NCI-H1105 (cell line): ENCODE measurements at regions not wholly inside any gene's neighbourhood (a gene's known extent, or its start where the extent isn't known, plus 50 kb on each side); places are given as distances from the start of the nearest gene placed in this dataset.
"Not testable (repeated sequence)": the region's sequence is repeated elsewhere in the genome, so short reads cannot be mapped to it uniquely, and the experiment has no call there.

Source experiments
- DNase-seq: peaks from one replicate; lab custom pipeline; 2025; lab: John Stamatoyannopoulos, UW

GRCh38 chr18:5021558-5021957 is 175.5 kb downstream of the AKAIN1 start:
- no peak for DNase-seq

DNA sequence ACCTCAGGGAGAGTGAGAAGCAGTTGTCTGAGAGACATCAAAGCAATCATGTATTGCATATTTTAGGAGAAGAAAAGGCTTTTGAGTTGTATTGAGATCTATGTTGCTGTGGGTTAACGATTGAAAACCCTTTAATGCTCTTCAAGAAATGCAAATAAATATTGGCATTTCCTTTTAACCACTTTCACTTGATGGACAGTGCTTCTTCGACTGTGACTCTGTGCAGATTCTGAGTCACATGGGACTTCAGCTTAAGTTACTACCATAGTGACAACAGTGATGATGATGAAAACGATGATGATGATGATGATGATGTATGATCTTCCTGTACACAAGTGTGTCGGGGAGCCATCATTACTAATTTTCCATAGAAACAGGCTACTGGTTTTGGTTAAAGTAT is 181.8 kb downstream of the AKAIN1 start:
- no peak for DNase-seq

- DNase-seq = not testable (repeated sequence)
Observed at GRCh38 chr18:5004031-5004820, 192.8 kb downstream of the AKAIN1 start.

- DNase-seq = no peak
Observed at GRCh38 chr18:4994710-4995109, 202.3 kb downstream of the AKAIN1 start.

DNA sequence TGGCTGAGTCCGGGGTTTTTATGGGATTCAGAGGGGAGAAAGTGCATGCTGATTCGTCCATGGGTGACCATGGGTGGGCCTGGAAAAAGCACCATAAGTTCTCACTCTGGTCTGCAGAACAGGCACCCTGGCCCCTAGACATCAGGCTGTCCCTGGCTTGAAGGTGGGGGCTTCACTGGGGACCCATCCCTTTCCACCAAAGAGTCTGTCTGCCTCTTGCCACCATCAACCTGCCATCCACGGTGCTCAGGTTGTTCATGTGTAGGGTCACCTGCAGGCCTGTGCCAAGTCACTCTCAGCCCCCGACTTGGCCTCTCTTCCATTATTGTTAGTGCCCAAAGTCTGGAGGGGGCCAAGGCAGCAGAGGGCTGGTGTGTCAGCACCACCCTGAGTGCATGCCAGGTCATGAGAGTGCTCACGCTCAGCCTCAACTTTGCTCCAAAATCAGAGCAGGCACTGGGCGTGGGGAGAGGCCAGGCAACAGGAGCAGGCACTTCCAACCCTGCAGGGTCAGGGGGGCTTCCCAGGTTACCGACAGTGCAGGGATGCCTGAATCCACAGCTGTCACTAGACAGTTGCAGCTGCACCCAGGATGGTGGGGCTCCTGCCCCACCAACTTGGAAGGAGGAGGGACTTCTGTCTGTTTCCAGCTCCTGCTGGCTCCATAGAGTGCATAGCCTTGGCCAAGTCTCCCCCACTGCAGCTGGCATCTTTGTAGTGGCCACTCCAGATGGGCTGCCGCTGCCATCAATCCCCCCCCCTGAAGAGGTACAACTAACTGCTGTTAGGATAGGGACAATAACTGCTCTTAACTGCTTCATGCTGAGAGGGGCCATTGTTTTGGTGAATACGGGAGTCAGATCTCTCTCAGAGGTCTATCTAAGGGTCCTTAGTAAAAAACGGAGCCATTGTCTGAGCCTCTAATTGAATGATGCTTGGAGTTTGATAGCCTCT is 209.3 kb downstream of the AKAIN1 start:
- DNase-seq = no peak

GRCh38 chr18:4986677-4987076 is 210.4 kb downstream of the AKAIN1 start:
- DNase-seq = no peak

GRCh38 chr18:4986066-4986465 is 211.0 kb downstream of the AKAIN1 start:
- no peak for DNase-seq

DNA sequence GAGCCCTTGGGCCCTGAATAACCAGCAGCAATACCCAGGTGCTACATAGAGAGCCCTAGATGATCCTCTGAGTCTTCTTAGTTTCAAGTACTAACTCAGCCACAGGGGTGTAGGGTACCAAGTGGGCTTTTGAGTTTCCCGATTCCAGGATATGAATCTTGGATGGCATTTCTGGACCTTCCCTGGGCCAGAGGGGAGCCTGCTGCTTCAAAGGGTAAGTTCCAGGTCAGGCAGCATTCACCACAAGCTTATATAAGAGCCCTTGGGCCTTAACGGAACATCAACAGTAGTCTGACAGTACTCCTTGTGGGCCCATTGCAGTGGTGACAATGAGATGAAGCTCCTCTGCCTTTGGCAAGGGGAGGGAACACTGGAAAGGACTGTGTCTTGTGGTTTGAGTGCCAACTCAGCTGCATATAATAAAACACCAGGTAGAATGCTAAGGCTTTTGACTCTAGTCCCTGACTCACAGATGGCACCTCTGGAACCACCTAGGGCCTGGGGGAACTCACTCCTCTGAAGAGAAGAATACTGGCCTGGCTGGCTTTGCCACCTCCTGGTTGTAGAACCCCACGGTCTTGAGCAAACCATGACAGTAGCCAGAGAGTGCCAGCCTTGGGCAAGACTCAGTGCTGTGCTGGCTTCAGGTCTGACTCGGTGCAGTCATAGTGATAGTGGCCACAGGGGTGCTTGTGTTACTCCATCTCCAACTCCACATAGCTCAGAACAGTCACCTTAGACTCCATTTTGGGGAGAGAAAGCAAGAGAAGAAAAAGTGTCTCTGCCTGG is 235.7 kb downstream of the AKAIN1 start:
- no peak for DNase-seq

DNA sequence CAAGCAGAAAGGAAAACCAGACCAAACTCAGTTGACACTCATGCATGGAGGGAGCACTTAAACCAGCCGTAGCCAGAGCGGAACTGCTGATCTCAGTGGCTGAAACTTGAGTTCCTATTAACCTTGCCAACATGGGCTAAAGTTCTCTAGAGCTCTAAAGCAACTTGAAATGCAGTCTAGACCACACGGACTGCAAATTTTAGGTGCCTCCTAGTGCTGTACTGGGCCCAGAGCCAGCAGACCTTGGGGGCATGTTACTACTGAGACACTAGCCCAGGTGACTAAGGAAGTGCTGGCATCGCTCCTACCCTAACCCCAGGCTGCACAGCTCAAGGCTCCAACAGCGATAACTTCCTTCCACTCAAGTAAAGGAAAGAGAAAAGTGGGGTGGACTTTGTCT is 236.5 kb downstream of the AKAIN1 start:
- DNase-seq = no peak

- DNase-seq = no peak
Observed at GRCh38 chr18:4931209-4931608, 265.8 kb downstream of the AKAIN1 start.

GRCh38 chr18:4921548-4921947 is 275.5 kb downstream of the AKAIN1 start:
- DNase-seq = no peak

- not testable (repeated sequence) for DNase-seq
Observed at GRCh38 chr18:4917509-4917908, 279.5 kb downstream of the AKAIN1 start.

- no peak for DNase-seq
Observed at GRCh38 chr18:4908328-4908727, 288.7 kb downstream of the AKAIN1 start.

DNA sequence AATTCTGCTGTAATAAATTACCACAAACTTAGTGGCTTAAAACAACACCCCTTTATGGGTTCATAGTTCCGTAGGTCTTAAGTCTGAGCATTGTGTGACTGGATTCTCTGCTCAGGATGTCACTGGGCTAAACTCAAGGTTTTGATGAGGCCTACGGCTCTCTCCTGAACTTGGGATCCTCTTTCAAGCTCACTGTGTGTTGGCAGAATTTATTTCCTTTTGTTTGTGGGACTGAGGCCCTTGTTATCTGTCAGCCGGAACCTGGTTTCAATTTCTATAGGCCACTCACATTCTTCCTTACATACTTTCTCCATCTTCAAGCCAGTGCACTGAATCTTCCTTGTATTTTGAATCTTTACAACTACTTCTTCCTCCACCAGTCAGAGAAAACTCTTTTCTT is 290.2 kb downstream of the AKAIN1 start:
- no peak for DNase-seq

GRCh38 chr18:4888251-4889040 is 308.6 kb downstream of the AKAIN1 start:
- no peak for DNase-seq

GRCh38 chr18:4878480-4878879 is 318.6 kb downstream of the AKAIN1 start:
- DNase-seq = no peak

DNA sequence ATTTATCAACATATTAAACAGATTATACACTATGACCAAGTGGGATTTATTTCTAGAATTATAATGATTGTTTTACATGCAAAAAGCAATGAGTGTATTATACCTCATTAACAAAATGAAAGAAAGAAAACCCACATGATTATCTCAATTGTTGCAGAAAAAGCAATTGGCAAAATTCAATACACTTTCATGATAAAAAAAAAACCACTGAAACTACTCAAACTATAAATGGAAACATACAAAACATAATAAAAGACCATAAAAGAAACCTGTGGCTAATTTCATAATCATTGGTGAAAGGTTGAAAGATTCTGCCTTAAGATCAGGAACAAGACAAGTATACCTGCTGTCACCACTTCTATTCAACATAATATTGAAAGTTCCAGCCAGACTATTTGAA is 325.9 kb downstream of the AKAIN1 start:
- DNase-seq = no peak

DNA sequence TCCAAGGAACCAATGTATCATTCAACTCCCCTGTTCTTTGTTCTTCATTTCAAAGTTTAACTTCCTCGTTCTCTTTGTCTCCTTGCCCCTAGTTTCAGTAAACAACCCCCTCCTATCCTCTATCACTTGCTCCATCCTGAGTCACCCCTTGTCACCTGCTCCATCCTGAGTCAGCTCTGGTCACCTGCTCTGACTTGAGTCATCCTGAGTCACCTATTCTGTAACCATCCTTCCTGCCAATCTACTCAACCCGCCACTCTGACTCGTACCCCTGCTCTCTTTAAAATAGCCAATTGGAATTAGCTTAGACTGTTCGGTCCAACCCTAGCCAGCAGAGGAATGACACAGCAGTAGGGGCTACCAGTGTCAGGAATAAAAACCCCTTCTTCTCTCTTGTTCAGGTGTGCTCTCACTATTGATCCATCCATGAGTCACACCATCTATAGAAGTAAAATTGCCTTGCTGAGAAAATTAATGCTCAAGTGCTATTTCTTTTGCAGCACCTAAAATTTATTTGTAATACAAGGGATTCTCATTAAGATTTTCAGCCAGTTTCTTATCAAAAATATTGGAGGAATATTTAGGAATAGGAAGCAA is 326.8 kb downstream of the AKAIN1 start:
- no peak for DNase-seq

- DNase-seq = no peak
Observed at GRCh38 chr18:4869155-4869554, 327.9 kb downstream of the AKAIN1 start.

- no peak for DNase-seq
Observed at GRCh38 chr18:4858379-4859127, 338.5 kb downstream of the AKAIN1 start.
